Gastroesophageal sphincter (tissue), 4 donors: ENCODE measurements at regions not wholly inside any gene's neighbourhood (a gene's known extent, or its start where the extent isn't known, plus 50 kb on each side); places are given as distances from the start of the nearest gene placed in this dataset.

Experiments used
- ATAC-seq: fragments of 150-250 bp; one replicate; pipeline ENCODE4 v1.9.1; 2016; ENCODE audit warnings: mild to moderate bottlenecking, moderate library complexity
- H3K27ac ChIP-seq, 4 donors: fragments of 200-600 bp; sonication (generic) in 3 of 4; 1 replicate in 3 of 4; 2 replicates in 1 of 4; pipeline ENCODE4 v1.5.1; 2016 to 2019
- H3K27me3 ChIP-seq: fragments of 200-600 bp; sonication (generic); one replicate; pipeline ENCODE4 v1.5.1; 2019
- H3K36me3 ChIP-seq, 2 donors: fragments of 200-600 bp; sonication (generic); one replicate each; pipeline ENCODE4 v1.5.1; 2019; ENCODE audit warnings: control low read depth in 1 of 2
- H3K4me1 ChIP-seq, 3 donors: fragments of 200-600 bp; sonication (generic); 1 replicate in 2 of 3; 2 replicates in 1 of 3; pipeline ENCODE4 v1.5.1; 2016 to 2019; ENCODE audit warnings: control low read depth in 2 of 3
- H3K4me3 ChIP-seq, 2 donors: fragments of 200-600 bp; sonication (generic); one replicate each; pipeline ENCODE4 v1.5.1; 2019; ENCODE audit warnings: mild to moderate bottlenecking in 1 of 2, moderate library complexity in 1 of 2
- H3K9me3 ChIP-seq, 3 donors: fragments of 200-600 bp; sonication (generic); one replicate each; pipeline ENCODE4 v1.5.1; 2017 to 2019; ENCODE audit warnings: control low read depth in 2 of 3
- CTCF ChIP-seq, 4 experiments: fragments of 200-600 bp in 2 of 4; fragments of 450-650 bp in 2 of 4; sonication (generic) in 1 of 4; IDR thresholded peaks; one replicate each; pipeline ENCODE4 v1.5.1; 2017 to 2019; ENCODE audit warnings: antibody characterized with exemption in 4 of 4, mild to moderate bottlenecking in 2 of 4, moderate library complexity in 2 of 4
- EP300 ChIP-seq: sonication (generic); formaldehyde crosslinking; IDR thresholded peaks from one replicate; pipeline ENCODE4 v1.6.1; 2017; ENCODE audit warnings: antibody characterized with exemption, mild to moderate bottlenecking
- POLR2A ChIP-seq, 2 donors: fragments of 450-650 bp; IDR thresholded peaks; one replicate each; pipeline ENCODE4 v1.6.1; 2017; ENCODE audit warnings: antibody characterized with exemption in 2 of 2, mild to moderate bottlenecking in 2 of 2, moderate library complexity in 1 of 2
- POLR2AphosphoS5 ChIP-seq: sonication (generic); formaldehyde crosslinking; IDR thresholded peaks from one replicate; pipeline ENCODE4 v1.6.1; 2017; ENCODE audit warnings: antibody characterized with exemption
- WGBS, 2 donors: methylation state at CpG; one replicate each; pipeline ENCODE4 v1.1.5; 2018; ENCODE audit warnings: low coverage in 1 of 2; 5-methylcytosine and 5-hydroxymethylcytosine counted together

DNA sequence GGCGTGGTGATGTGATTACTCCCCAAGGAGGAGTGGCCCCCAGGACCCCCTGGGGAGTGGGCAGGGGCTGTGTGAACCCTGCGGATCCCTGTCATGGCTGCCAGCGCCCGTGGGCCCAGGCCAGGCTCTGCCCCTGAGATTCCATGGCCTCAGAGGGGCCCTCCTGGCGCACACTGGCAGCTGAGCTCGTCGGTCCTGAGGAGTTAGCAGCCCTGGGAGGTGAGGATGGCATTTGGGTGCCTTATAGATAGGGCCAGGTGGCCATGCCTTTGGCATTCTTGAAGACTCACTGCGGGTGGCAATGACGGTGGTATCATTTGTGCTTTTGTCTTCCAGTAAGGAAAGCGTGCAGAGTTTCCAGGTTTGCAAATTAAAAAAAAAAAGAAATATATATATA lies 146.8 kb upstream of the GSE1 start:
- Histone ChIP-seq H3K4me1 (peaks cover 0 to 40% (median 25%) of the 10 kb centered on the region in 3 donors), H3K27ac (peak overlapping the region in 3 of 4 donors; percentile 17 to 48 (median 18)), H3K27me3 (peaks cover 5% of the 10 kb centered on the region), H3K36me3 (no peaks in the 10 kb centered on the region), H3K4me3 (no peak overlapping the region), H3K9me3 (no peaks in the 10 kb centered on the region)
- WGBS, 2 donors = 84 to 93% methylated on average over 2 to 6 of the region's 10 CpGs
- TF ChIP-seq CTCF (IDR thresholded peaks at IDR 0.05) (no peak), EP300 (no peak), POLR2AphosphoS5 (no peak), POLR2A (IDR thresholded peaks at IDR 0.05) (no peak)
- ATAC-seq = no peak

GRCh38 chr16:85466989-85467388 lies 146.1 kb upstream of the GSE1 start:
- Histone ChIP-seq H3K27me3 (peaks cover 5% of the 10 kb centered on the region), H3K4me3 (no peak overlapping the region), H3K4me1 (peaks cover 0 to 33% (median 18%) of the 10 kb centered on the region in 3 donors), H3K36me3 (no peaks in the 10 kb centered on the region), H3K27ac (no peak overlapping the region), H3K9me3 (no peaks in the 10 kb centered on the region)
- TF ChIP-seq POLR2A (IDR thresholded peaks at IDR 0.05) = no peak
- TF ChIP-seq CTCF (IDR thresholded peaks at IDR 0.05) = no peak
- 100% methylated on average over 10 of the region's 12 CpGs; no CpG with 5 or more reads in 1 of the 2 donors for WGBS, 2 donors
- ATAC-seq = no peak

DNA sequence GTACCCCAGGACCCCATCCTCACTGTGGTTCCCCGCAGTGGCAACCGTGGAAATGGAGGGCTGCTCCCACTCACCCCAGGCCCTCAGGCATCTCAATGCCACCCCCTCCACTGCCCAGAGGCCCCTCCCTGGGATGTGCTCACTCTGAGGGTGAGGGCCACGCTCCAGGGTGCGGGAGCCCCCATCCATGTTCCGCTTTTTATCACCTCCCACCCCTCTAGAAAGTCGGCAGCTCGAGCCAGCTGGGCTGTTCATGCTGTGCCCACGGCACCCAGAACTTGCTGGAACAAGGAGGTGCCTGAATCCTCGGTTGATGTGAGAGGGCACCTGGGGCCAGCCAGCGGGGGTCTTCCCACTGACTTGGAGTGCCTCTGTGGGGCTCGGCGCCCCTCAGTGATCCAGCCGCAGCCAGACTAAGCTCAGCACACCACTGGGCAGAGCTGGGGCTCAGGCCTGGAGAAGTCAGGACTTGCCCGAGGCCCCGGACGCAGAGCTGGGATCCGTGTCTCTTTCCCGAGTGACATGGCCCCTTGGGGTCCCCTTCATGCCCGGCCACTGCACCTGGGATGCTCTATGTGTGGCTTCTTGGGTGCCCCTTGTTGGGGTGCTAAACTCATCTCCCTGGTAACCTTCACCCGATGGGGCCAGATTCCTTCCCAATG lies 143.1 kb upstream of the GSE1 start:
- H3K4me1 ChIP-seq = peaks cover 0 to 22% (median 7%) of the 10 kb centered on the region in 3 donors

GRCh38 chr16:85470873-85471272 lies 142.2 kb upstream of the GSE1 start:
- H3K36me3 ChIP-seq = no peaks in the 10 kb centered on the region
- H3K4me3 ChIP-seq = no peak overlapping the region
- 92 to 100% methylated on average over 2 to 4 of the region's 13 CpGs for WGBS, 2 donors
- peaks cover 0 to 22% (median 5%) of the 10 kb centered on the region in 3 donors for H3K4me1 ChIP-seq
- no peaks in the 10 kb centered on the region for H3K9me3 ChIP-seq
- no peak for TF ChIP-seq EP300
- no peak for TF ChIP-seq POLR2A (IDR thresholded peaks at IDR 0.05)
- no peak for TF ChIP-seq CTCF (IDR thresholded peaks at IDR 0.05)
- TF ChIP-seq POLR2AphosphoS5 = no peak
- no peak for ATAC-seq
- H3K27ac ChIP-seq = no peak overlapping the region
- H3K27me3 ChIP-seq = no peaks in the 10 kb centered on the region

More for the DNA sequence above, 143.1 kb upstream of the GSE1 start:
- Histone ChIP-seq H3K4me3 (no peak overlapping the region), H3K36me3 (no peaks in the 10 kb centered on the region), H3K27me3 (no peaks in the 10 kb centered on the region), H3K27ac (no peak overlapping the region), H3K9me3 (no peaks in the 10 kb centered on the region)
- ATAC-seq = no peak
- TF ChIP-seq POLR2A (IDR thresholded peaks at IDR 0.05) = no peak
- TF ChIP-seq POLR2AphosphoS5 = no peak
- no peak for TF ChIP-seq CTCF (IDR thresholded peaks at IDR 0.05)
- TF ChIP-seq EP300 = no peak
- 100% methylated on average over 2 of the region's 20 CpGs; no CpG with 5 or more reads in 1 of the 2 donors for WGBS, 2 donors
